Type B pancreatic cell (in vitro differentiated cells): ENCODE measurements at regions not wholly inside any gene's neighbourhood (a gene's known extent, or its start where the extent isn't known, plus 50 kb on each side); places are given as distances from the start of the nearest gene placed in this dataset.
"Not testable (repeated sequence)": the region's sequence is repeated elsewhere in the genome, so short reads cannot be mapped to it uniquely, and the experiment has no call there.

ENCODE experiments used
- DNase-seq: peaks from one replicate; pipeline ENCODE4 v3.0.0; 2021; ENCODE audit warnings: mixed read lengths; ENCODE audit not compliant: unreplicated experiment; ENCODE audit errors: extremely low spot score
- H3K27ac Mint-ChIP-seq: 2 replicates; pipeline ENCODE4 v1.8.0; 2021; ENCODE audit warnings: mild to moderate bottlenecking, mixed read lengths
- H3K27me3 Mint-ChIP-seq: 2 replicates; pipeline ENCODE4 v1.8.0; 2021; ENCODE audit warnings: mixed read lengths
- H3K36me3 Mint-ChIP-seq: 2 replicates; pipeline ENCODE4 v1.8.0; 2021; ENCODE audit warnings: mixed read lengths
- H3K4me1 Mint-ChIP-seq: one replicate; pipeline ENCODE4 v1.8.0; 2021; ENCODE audit warnings: mixed read lengths; ENCODE audit not compliant: unreplicated experiment
- H3K4me3 Mint-ChIP-seq: 2 replicates; pipeline ENCODE4 v1.8.0; 2021; ENCODE audit warnings: mild to moderate bottlenecking, mixed read lengths
- H3K9me3 Mint-ChIP-seq: 2 replicates; pipeline ENCODE4 v1.8.0; 2021; ENCODE audit warnings: mixed read lengths
- CTCF ChIP-seq: fragments of 200-600 bp; sonication (generic); conservative IDR thresholded peaks from 2 replicates; pipeline ENCODE4 v1.5.0; 2021; ENCODE audit warnings: antibody characterized with exemption, mild to moderate bottlenecking

DNA sequence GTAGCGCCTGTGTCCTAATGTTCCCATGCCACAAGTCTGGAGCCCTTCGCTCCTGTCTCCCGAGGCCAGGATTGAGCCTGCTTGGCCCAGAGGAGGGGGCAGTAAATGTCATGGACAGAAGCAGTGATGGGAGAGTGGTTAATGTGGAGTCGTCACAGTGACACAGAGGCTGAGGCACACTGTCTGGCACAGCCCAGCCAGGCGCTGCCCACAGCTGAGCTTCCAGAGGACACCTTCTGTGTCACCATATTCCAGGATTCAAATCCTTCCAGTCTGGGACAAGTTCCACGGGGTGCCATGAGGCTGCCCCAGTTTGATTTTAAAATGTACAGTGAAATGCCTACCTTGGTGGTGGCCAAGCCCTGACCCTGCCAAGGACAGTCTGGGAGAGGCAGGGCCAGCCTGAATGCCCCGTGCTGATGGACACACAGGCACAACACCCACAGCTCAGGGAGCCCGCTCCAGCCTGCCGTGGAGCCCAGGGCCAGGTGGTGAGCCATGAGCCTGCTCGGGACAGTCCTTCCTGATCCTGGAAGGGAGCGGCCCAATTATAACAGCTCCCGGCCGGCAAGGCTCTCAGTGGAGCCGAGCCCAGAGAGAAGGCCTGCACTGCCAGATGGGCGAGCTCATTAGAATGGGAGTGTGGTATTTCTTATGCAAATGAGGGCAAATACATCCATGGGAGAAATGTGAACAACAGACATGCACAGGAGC is 99.1 kb upstream of the RUFY1 start:
- peaks cover 4% of the 10 kb centered on the region for H3K27me3 Mint-ChIP-seq
- DNase-seq = no peak
- H3K9me3 Mint-ChIP-seq = no peaks in the 10 kb centered on the region
- no peak overlapping the region for H3K4me3 Mint-ChIP-seq
- H3K4me1 Mint-ChIP-seq = no peaks in the 10 kb centered on the region
- no peak for TF ChIP-seq CTCF
- H3K27ac Mint-ChIP-seq = no peak overlapping the region
- H3K36me3 Mint-ChIP-seq = no peaks in the 10 kb centered on the region

GRCh38 chr5:179449950-179450349 is 100.4 kb upstream of the RUFY1 start:
- not testable (repeated sequence) for DNase-seq, H3K4me1 Mint-ChIP-seq, H3K27me3 Mint-ChIP-seq, H3K27ac Mint-ChIP-seq, H3K4me3 Mint-ChIP-seq, H3K36me3 Mint-ChIP-seq, H3K9me3 Mint-ChIP-seq

DNA sequence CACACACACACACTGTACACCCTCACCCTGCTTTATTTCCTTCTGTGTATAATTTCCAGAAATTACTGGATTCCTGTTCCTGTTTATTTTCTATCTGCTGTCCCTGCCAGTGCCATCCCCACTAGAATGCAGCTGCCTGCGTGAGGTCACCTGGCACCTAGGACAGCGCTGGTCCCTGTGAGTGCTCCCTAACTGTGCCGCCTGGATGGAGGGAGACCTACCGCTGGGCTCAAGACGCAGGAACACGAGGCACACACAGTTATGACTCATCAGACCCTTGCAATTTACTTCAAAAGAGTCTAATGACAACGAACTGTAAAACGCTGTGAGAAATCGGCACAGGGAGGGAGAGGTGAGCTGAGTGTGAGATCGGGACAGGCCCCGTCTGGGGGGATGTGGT is 102.1 kb upstream of the RUFY1 start:
- not testable (repeated sequence) for H3K27ac Mint-ChIP-seq, DNase-seq, H3K4me1 Mint-ChIP-seq, H3K36me3 Mint-ChIP-seq, H3K27me3 Mint-ChIP-seq, H3K4me3 Mint-ChIP-seq, H3K9me3 Mint-ChIP-seq

- not testable (repeated sequence) for H3K4me3 Mint-ChIP-seq, H3K27me3 Mint-ChIP-seq, H3K4me1 Mint-ChIP-seq, H3K9me3 Mint-ChIP-seq, H3K36me3 Mint-ChIP-seq, DNase-seq, H3K27ac Mint-ChIP-seq
Observed at GRCh38 chr5:179442289-179442688, 97.0 kb upstream of the ADAMTS2 start.

- no peaks in the 10 kb centered on the region for H3K27me3 Mint-ChIP-seq
- no peak overlapping the region for H3K4me3 Mint-ChIP-seq
- H3K27ac Mint-ChIP-seq = no peak overlapping the region
- TF ChIP-seq CTCF = no peak
- no peak for DNase-seq
- H3K9me3 Mint-ChIP-seq = no peaks in the 10 kb centered on the region
- no peaks in the 10 kb centered on the region for H3K36me3 Mint-ChIP-seq
- H3K4me1 Mint-ChIP-seq = peaks cover 4% of the 10 kb centered on the region
Observed at GRCh38 chr5:179439181-179439985, 94.1 kb upstream of the ADAMTS2 start.

DNA sequence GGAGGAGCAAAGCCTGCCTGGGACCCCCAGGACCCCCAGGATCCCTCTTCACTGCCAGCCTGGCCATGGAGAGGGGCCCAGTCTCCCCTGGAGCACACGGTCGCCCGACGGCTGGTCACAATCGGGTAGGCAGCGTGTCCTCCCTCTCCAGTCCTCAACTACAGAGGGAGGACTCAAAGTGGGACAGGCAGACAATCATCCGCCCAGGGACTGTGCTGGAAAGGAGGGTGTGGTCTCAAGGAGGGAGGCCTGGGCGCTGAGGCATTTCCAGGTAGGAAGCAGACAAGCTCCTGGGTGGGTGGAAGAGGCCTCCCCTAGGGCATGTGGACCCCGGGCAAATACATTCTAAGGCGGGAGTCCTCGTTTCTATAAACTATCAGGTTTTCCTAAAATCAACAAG is 93.2 kb upstream of the ADAMTS2 start:
- H3K4me3 Mint-ChIP-seq = no peak overlapping the region
- H3K36me3 Mint-ChIP-seq = no peaks in the 10 kb centered on the region
- peaks cover 4% of the 10 kb centered on the region for H3K4me1 Mint-ChIP-seq
- no peak for TF ChIP-seq CTCF
- no peak overlapping the region for H3K27ac Mint-ChIP-seq
- H3K27me3 Mint-ChIP-seq = no peaks in the 10 kb centered on the region
- DNase-seq = no peak
- no peaks in the 10 kb centered on the region for H3K9me3 Mint-ChIP-seq

DNA sequence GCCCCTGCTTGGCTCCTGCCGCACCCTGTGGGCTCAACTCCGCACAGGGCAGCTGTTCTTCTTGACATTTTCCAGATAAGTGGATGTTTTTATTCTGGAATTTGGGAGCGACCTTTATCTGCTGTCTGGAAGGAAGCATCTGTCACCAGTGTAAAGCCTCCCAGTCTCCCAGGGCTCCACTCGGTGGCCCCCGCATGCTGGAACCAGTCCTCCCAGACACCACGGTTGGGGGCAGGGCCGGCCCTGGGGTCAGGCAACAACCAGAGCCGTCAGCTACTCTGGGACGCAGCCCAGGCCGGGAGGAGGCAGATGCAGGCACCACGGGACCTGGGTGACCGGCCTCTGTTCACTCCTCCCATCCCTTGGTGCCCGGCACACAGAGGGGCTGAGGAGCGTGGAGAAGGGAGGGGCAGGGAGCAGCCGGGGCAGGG is 92.8 kb upstream of the ADAMTS2 start:
- H3K27ac Mint-ChIP-seq = no peak overlapping the region
- H3K4me3 Mint-ChIP-seq = no peak overlapping the region
- H3K27me3 Mint-ChIP-seq = no peaks in the 10 kb centered on the region
- H3K4me1 Mint-ChIP-seq = peaks cover 4% of the 10 kb centered on the region
- no peaks in the 10 kb centered on the region for H3K36me3 Mint-ChIP-seq
- H3K9me3 Mint-ChIP-seq = no peaks in the 10 kb centered on the region
- no peak for TF ChIP-seq CTCF
- DNase-seq = no peak
